ENCODE measurements at regions not wholly inside any gene's neighbourhood (a gene's known extent, or its start where the extent isn't known, plus 50 kb on each side); places are given as distances from the start of the nearest gene placed in this dataset.
"Not testable (repeated sequence)": the region's sequence is repeated elsewhere in the genome, so short reads cannot be mapped to it uniquely, and the experiment has no call there.

DNA sequence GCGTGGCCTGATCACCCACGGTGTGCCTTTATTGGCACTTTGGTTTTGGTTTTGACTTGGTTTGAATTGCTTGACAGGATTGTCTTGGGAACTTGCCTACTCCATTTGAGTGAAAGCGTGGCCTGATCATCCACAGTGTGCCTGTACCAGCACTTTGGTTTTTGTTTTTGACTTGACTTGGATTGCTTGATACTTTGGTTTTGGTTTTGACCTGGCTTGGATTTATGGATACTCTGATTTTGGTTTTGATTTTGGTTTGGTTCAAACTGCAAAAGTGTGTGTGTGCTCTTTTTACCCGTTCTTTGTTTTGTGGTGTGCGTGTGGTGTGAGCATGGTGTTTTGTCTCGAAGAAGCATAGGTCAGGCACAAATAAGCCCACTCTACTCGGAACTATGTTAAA is 58.8 kb upstream of the SPIN4 start:
- CTCF ChIA-PET; H3K27me3 Mint-ChIP-seq (ENCODE audit: low read depth); ATAC-seq; H3K9me3 Mint-ChIP-seq; DNase-seq (ENCODE audit: low spot score); POLR2A ChIA-PET; H3K4me3 Mint-ChIP-seq; H3K27ac Mint-ChIP-seq: not testable (repeated sequence)
- H3K4me1 Mint-ChIP-seq = peaks cover 47% of the 10 kb centered on the region
- H3K36me3 Mint-ChIP-seq = peaks cover 13% of the 10 kb centered on the region

DNA sequence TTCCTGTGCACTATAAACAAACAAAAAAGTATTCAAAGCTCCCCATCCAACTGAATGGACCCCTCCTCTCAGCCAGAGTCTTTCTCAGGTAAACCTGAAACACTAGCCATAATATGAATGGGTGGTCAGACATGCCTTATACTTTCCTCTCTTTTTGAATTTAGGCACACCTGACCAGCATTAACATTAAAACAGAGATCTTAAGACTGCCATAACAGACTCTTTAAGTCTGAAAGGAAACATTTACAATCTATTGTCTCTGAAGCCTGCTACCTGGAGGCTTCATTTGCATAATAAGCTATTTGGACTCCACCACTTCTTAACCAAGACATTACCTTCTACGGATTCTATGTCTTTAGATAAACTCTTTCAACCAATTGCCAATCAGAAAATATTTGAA is 56.9 kb upstream of the SPIN4 start:
- CTCF ChIA-PET = no interaction called here
- DNase-seq (ENCODE audit: low spot score) (no peak), ATAC-seq (peak; percentile 62)
- H3K36me3 Mint-ChIP-seq = peaks cover 27% of the 10 kb centered on the region
- TF ChIP-seq NFYB (CRISPR knock-in tag; conservative IDR thresholded peaks at IDR 0.05; ENCODE audit: low read depth) (no peak), NFATC4 (CRISPR knock-in tag; IDR thresholded peaks at IDR 0.05) (no peak)
- TF ChIP-seq, protein P1, sequence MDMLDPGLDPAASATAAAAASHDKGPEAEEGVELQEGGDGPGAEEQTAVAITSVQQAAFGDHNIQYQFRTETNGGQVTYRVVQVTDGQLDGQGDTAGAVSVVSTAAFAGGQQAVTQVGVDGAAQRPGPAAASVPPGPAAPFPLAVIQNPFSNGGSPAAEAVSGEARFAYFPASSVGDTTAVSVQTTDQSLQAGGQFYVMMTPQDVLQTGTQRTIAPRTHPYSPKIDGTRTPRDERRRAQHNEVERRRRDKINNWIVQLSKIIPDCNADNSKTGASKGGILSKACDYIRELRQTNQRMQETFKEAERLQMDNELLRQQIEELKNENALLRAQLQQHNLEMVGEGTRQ (CRISPR knock-in tag; IDR thresholded peaks at IDR 0.05) = no peak
- TF ChIP-seq, protein P2, sequence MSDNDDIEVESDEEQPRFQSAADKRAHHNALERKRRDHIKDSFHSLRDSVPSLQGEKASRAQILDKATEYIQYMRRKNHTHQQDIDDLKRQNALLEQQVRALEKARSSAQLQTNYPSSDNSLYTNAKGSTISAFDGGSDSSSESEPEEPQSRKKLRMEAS (CRISPR knock-in tag; IDR thresholded peaks at IDR 0.05) = no peak
- TF ChIP-seq, protein P3, sequence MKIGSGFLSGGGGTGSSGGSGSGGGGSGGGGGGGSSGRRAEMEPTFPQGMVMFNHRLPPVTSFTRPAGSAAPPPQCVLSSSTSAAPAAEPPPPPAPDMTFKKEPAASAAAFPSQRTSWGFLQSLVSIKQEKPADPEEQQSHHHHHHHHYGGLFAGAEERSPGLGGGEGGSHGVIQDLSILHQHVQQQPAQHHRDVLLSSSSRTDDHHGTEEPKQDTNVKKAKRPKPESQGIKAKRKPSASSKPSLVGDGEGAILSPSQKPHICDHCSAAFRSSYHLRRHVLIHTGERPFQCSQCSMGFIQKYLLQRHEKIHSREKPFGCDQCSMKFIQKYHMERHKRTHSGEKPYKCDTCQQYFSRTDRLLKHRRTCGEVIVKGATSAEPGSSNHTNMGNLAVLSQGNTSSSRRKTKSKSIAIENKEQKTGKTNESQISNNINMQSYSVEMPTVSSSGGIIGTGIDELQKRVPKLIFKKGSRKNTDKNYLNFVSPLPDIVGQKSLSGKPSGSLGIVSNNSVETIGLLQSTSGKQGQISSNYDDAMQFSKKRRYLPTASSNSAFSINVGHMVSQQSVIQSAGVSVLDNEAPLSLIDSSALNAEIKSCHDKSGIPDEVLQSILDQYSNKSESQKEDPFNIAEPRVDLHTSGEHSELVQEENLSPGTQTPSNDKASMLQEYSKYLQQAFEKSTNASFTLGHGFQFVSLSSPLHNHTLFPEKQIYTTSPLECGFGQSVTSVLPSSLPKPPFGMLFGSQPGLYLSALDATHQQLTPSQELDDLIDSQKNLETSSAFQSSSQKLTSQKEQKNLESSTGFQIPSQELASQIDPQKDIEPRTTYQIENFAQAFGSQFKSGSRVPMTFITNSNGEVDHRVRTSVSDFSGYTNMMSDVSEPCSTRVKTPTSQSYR (CRISPR knock-in tag; IDR thresholded peaks at IDR 0.05) = no peak
- peaks cover 47% of the 10 kb centered on the region for H3K4me1 Mint-ChIP-seq
- H3K9me3 Mint-ChIP-seq = peaks cover 21% of the 10 kb centered on the region
- peak overlapping the region; percentile 83 for H3K27ac Mint-ChIP-seq
- peaks cover 9% of the 10 kb centered on the region for H3K27me3 Mint-ChIP-seq (ENCODE audit: low read depth)
- POLR2A ChIA-PET = interaction anchor here (1.0 kb wide), 1 partner anchor 57 kb away, joined by 3 read pairs; the partner anchor contains the start of gene SPIN4
- H3K4me3 Mint-ChIP-seq = peak overlapping the region; percentile 44

DNA sequence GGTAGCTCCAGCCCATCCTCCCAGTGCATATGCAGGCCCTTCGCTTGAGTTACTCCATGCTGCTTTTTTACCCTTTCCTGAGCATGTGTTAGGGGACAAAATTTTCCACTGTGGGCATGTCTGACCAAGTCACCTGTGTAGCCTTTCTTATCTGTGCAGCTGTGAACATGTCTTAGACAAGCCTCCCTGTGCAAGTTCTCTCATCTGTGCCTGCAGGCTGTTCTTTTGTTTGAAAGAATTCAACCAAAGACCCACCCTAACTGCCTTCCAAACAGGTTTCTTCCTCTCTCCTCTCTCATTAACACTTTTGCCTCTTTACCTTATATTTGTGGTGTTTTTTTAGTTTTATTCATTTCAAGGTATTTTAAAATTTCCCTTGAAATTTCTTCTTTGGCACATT is 53.2 kb upstream of the SPIN4 start:
- Mint-ChIP-seq H3K27ac (no peak overlapping the region), H3K36me3 (peaks cover 27% of the 10 kb centered on the region), H3K27me3 (ENCODE audit: low read depth) (no peaks in the 10 kb centered on the region), H3K9me3 (peaks cover 21% of the 10 kb centered on the region), H3K4me1 (peaks cover 34% of the 10 kb centered on the region), H3K4me3 (no peak overlapping the region)
- no peak for DNase-seq (ENCODE audit: low spot score)
- no peak for ATAC-seq
- ChIA-PET POLR2A (no interaction called here), CTCF (no interaction called here)
- TF ChIP-seq, protein P4, sequence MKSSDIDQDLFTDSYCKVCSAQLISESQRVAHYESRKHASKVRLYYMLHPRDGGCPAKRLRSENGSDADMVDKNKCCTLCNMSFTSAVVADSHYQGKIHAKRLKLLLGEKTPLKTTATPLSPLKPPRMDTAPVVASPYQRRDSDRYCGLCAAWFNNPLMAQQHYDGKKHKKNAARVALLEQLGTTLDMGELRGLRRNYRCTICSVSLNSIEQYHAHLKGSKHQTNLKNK (CRISPR knock-in tag; IDR thresholded peaks at IDR 0.05) = no peak
- TF ChIP-seq NR3C1 (CRISPR knock-in tag; conservative IDR thresholded peaks at IDR 0.05; ENCODE audit: low read depth) = no peak
- TF ChIP-seq, protein P5, sequence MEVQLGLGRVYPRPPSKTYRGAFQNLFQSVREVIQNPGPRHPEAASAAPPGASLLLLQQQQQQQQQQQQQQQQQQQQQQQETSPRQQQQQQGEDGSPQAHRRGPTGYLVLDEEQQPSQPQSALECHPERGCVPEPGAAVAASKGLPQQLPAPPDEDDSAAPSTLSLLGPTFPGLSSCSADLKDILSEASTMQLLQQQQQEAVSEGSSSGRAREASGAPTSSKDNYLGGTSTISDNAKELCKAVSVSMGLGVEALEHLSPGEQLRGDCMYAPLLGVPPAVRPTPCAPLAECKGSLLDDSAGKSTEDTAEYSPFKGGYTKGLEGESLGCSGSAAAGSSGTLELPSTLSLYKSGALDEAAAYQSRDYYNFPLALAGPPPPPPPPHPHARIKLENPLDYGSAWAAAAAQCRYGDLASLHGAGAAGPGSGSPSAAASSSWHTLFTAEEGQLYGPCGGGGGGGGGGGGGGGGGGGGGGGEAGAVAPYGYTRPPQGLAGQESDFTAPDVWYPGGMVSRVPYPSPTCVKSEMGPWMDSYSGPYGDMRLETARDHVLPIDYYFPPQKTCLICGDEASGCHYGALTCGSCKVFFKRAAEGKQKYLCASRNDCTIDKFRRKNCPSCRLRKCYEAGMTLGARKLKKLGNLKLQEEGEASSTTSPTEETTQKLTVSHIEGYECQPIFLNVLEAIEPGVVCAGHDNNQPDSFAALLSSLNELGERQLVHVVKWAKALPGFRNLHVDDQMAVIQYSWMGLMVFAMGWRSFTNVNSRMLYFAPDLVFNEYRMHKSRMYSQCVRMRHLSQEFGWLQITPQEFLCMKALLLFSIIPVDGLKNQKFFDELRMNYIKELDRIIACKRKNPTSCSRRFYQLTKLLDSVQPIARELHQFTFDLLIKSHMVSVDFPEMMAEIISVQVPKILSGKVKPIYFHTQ (CRISPR knock-in tag; IDR thresholded peaks at IDR 0.05) = no peak
- no peak for TF ChIP-seq TP53 (CRISPR knock-in tag; IDR thresholded peaks at IDR 0.05)
- TF ChIP-seq CREM (CRISPR knock-in tag; IDR thresholded peaks at IDR 0.05) = no peak
- TF ChIP-seq, protein P3 (CRISPR knock-in tag; IDR thresholded peaks at IDR 0.05) = no peak
- TF ChIP-seq, protein P6, sequence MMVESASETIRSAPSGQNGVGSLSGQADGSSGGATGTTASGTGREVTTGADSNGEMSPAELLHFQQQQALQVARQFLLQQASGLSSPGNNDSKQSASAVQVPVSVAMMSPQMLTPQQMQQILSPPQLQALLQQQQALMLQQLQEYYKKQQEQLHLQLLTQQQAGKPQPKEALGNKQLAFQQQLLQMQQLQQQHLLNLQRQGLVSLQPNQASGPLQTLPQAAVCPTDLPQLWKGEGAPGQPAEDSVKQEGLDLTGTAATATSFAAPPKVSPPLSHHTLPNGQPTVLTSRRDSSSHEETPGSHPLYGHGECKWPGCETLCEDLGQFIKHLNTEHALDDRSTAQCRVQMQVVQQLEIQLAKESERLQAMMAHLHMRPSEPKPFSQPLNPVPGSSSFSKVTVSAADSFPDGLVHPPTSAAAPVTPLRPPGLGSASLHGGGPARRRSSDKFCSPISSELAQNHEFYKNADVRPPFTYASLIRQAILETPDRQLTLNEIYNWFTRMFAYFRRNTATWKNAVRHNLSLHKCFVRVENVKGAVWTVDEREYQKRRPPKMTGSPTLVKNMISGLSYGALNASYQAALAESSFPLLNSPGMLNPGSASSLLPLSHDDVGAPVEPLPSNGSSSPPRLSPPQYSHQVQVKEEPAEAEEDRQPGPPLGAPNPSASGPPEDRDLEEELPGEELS (CRISPR knock-in tag; IDR thresholded peaks at IDR 0.05) = no peak
- TF ChIP-seq JUN (CRISPR knock-in tag; IDR thresholded peaks at IDR 0.05) = no peak
- TF ChIP-seq, protein P7, sequence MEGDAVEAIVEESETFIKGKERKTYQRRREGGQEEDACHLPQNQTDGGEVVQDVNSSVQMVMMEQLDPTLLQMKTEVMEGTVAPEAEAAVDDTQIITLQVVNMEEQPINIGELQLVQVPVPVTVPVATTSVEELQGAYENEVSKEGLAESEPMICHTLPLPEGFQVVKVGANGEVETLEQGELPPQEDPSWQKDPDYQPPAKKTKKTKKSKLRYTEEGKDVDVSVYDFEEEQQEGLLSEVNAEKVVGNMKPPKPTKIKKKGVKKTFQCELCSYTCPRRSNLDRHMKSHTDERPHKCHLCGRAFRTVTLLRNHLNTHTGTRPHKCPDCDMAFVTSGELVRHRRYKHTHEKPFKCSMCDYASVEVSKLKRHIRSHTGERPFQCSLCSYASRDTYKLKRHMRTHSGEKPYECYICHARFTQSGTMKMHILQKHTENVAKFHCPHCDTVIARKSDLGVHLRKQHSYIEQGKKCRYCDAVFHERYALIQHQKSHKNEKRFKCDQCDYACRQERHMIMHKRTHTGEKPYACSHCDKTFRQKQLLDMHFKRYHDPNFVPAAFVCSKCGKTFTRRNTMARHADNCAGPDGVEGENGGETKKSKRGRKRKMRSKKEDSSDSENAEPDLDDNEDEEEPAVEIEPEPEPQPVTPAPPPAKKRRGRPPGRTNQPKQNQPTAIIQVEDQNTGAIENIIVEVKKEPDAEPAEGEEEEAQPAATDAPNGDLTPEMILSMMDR (IDR thresholded peaks at IDR 0.05) = no peak
- no peak for TF ChIP-seq FOXP1 (CRISPR knock-in tag; IDR thresholded peaks at IDR 0.05; ENCODE audit: borderline replicate concordance)
- TF ChIP-seq ETV6 (CRISPR knock-in tag; IDR thresholded peaks at IDR 0.05) = no peak

All from WTC11 (cell line).